HepG2 (cell line): ENCODE measurements at regions not wholly inside any gene's neighbourhood (a gene's known extent, or its start where the extent isn't known, plus 50 kb on each side); places are given as distances from the start of the nearest gene placed in this dataset.

Source experiments
- ATAC-seq: fragments of 200-7000 bp; cut with Tn5 transposase; 3 replicates; pipeline ENCODE4 v1.9.1; 2020; ENCODE audit warnings: mild to moderate bottlenecking, moderate library complexity
- BruUV-seq: library from RNA; stranded (reverse); fragments of 400-500 nt; replicated peaks from 2 replicates; lab custom pipeline; 2021; lab: Mats Ljungman, UMichigan
- CTCF ChIA-PET: fragments of 300-600 bp; formaldehyde crosslinking; extraction: SDS; loops from one replicate; lab custom pipeline; 2021; ENCODE audit warnings: low total read pairs, inconsistent platforms, low intra/inter-chr PET ratio; lab: Yijun Ruan, JAX
- POLR2A ChIA-PET: fragments of 350-600 bp; sonication (Branson Sonifier 250); formaldehyde crosslinking; loops from one replicate; lab custom pipeline; 2020; ENCODE audit warnings: antibody characterized with exemption, inconsistent platforms; lab: Yijun Ruan, JAX
- DNase-seq: peaks from one replicate; pipeline ENCODE4 v3.0.0-alpha.2; 2015; ENCODE audit warnings: low spot score
- FAIRE-seq: peaks from 3 replicates; lab custom pipeline; 2011; peaks lifted over from hg19 to GRCh38; lab: Jason Lieb, UNC
- H2AFZ ChIP-seq: one replicate; pipeline ENCODE4 v1.6.1; 2011; ENCODE audit warnings: low read length, inconsistent platforms
- H3K27ac ChIP-seq: fragments of 300-600 bp; 3 replicates; pipeline ENCODE4 v1.8.0; 2011; ENCODE audit warnings: mixed run types, mild to moderate bottlenecking, mixed read lengths, low read length, inconsistent platforms; ENCODE audit not compliant: insufficient read depth; ENCODE audit errors: extremely low read length
- H3K27me3 ChIP-seq, 2 experiments: fragments of 200-600 bp in 1 of 2; 2 replicates in 1 of 2; 3 replicates in 1 of 2; pipeline versions ENCODE4 v1.6.0 to v1.8.0; 2011; ENCODE audit warnings: low read length in 2 of 2, mild to moderate bottlenecking in 2 of 2, moderate library complexity in 2 of 2, inconsistent platforms in 1 of 2; ENCODE audit not compliant: insufficient read depth in 2 of 2, control insufficient read depth in 1 of 2
- H3K36me3 ChIP-seq, 2 experiments: fragments of 200-600 bp in 1 of 2; replicated peaks in 1 of 2; 2 replicates in 1 of 2; 3 replicates in 1 of 2; pipeline versions ENCODE4 v1.5.1 to v1.8.0; 2011; ENCODE audit warnings: low read length in 2 of 2, inconsistent platforms in 1 of 2; ENCODE audit not compliant: insufficient read depth in 2 of 2, control insufficient read depth in 1 of 2
- H3K4me1 ChIP-seq: 2 replicates; pipeline ENCODE4 v1.5.1; 2012; ENCODE audit warnings: low read length, inconsistent platforms; ENCODE audit not compliant: insufficient read depth
- H3K4me2 ChIP-seq: 2 replicates; pipeline ENCODE4 v1.6.0; 2011; ENCODE audit warnings: low read depth, low read length, inconsistent platforms
- H3K4me3 ChIP-seq, 3 experiments: fragments of 200-600 bp in 1 of 3; sonication (generic), shearing (Covaris generic) in 1 of 3; replicated peaks in 1 of 3; 2 replicates each; pipeline ENCODE4 v1.5.1; 2011 to 2016; ENCODE audit warnings: low read length in 3 of 3, inconsistent platforms in 2 of 3, low read depth in 2 of 3, mild to moderate bottlenecking in 2 of 3, control low read depth in 1 of 3, mixed read lengths in 1 of 3; ENCODE audit not compliant: insufficient read depth in 1 of 3
- H3K79me2 ChIP-seq: one replicate; pipeline ENCODE4 v1.6.1; 2011; ENCODE audit warnings: low read length, inconsistent platforms; ENCODE audit not compliant: insufficient read depth
- H3K9ac ChIP-seq: 2 replicates; pipeline ENCODE4 v1.6.0; 2011; ENCODE audit warnings: mild to moderate bottlenecking, low read depth, low read length, inconsistent platforms; ENCODE audit not compliant: insufficient read depth
- H3K9me3 ChIP-seq: 2 replicates; pipeline ENCODE4 v1.5.1; 2012; ENCODE audit warnings: mild to moderate bottlenecking, low read length
- H4K20me1 ChIP-seq: 2 replicates; pipeline ENCODE4 v1.6.0; 2011; ENCODE audit warnings: inconsistent platforms, mild to moderate bottlenecking, low read length, moderate library complexity; ENCODE audit not compliant: insufficient read depth
- GABPA ChIP-seq, 2 experiments: IDR thresholded peaks; 2 replicates each; pipeline ENCODE4 v1.6.1; 2011 to 2016; ENCODE audit warnings: low read depth in 2 of 2, low read length in 1 of 2, missing biosample characterization in 1 of 2, missing genetic modification characterization in 1 of 2
- HDAC1 ChIP-seq: sonication (generic); formaldehyde crosslinking; IDR thresholded peaks from 2 replicates; pipeline ENCODE4 v1.5.1; 2020; ENCODE audit warnings: mild to moderate bottlenecking, missing genetic modification reagents
- IRF2 ChIP-seq: IDR thresholded peaks from 2 replicates; pipeline ENCODE4 v1.6.1; 2018; ENCODE audit warnings: missing genetic modification reagents, missing compliant biosample characterization
- ISX ChIP-seq: sonication (generic); formaldehyde crosslinking; conservative IDR thresholded peaks from 2 replicates; pipeline ENCODE4 v1.5.0; 2020; ENCODE audit warnings: missing genetic modification reagents
- NR2F1 ChIP-seq, 2 experiments: fragments of 450-650 bp in 1 of 2; formaldehyde crosslinking in 1 of 2; IDR thresholded peaks; 2 replicates each; pipeline versions ENCODE4 v1.5.0 to v1.6.1; 2016 to 2020; ENCODE audit warnings: mild to moderate bottlenecking in 1 of 2, missing compliant biosample characterization in 1 of 2, missing genetic modification reagents in 1 of 2, moderate library complexity in 1 of 2
- SMC3 ChIP-seq: IDR thresholded peaks from 2 replicates; pipeline ENCODE4 v1.6.1; 2011; ENCODE audit warnings: low read length, improper control_type of control experiment
- TBX2 ChIP-seq: sonication (generic); formaldehyde crosslinking; IDR thresholded peaks from 2 replicates; pipeline ENCODE4 v1.5.0; 2020; ENCODE audit warnings: missing genetic modification reagents, mild to moderate bottlenecking, borderline replicate concordance
- TCF12 ChIP-seq, 2 experiments: fragments of 450-650 bp in 1 of 2; sonication (generic) in 1 of 2; formaldehyde crosslinking in 1 of 2; IDR thresholded peaks; 2 replicates each; pipeline versions ENCODE4 v1.6.1 to v1.8.0; 2017 to 2022; ENCODE audit warnings: antibody characterized with exemption in 1 of 2, mild to moderate bottlenecking in 1 of 2, missing genetic modification reagents in 1 of 2, moderate library complexity in 1 of 2
- ZBTB2 ChIP-seq: sonication (generic); formaldehyde crosslinking; IDR thresholded peaks from 2 replicates; pipeline ENCODE4 v1.8.0; 2022; ENCODE audit warnings: low read depth, missing genetic modification reagents
- ZKSCAN5 ChIP-seq: sonication (generic); formaldehyde crosslinking; IDR thresholded peaks from 2 replicates; pipeline ENCODE4 v1.5.1; 2020; ENCODE audit warnings: mild to moderate bottlenecking, missing genetic modification reagents
- ZNF891 ChIP-seq: sonication (generic); formaldehyde crosslinking; IDR thresholded peaks from 2 replicates; pipeline ENCODE4 v1.5.0; 2020; ENCODE audit warnings: mild to moderate bottlenecking, missing genetic modification reagents
- WGBS: methylation state at CpG from one replicate; pipeline ENCODE4 v1.1.6; 2017; ENCODE audit warnings: low lambda C conversion rate; 5-methylcytosine and 5-hydroxymethylcytosine counted together
- in situ Hi-C: cut with HindIII; loops from 2 replicates; pipeline ENCODE4 v1.10.0; 2017; ENCODE audit warnings: low pct_unique_long_range_greater_than_20kb; ENCODE audit not compliant: extremely low pct_ligation_motif_present
- intact Hi-C: fragments of 100-400 bp; cut with micrococcal nuclease; formaldehyde crosslinking; loops from one replicate; pipeline ENCODE4 v1.10.0; 2022; ENCODE audit not compliant: unreplicated experiment

GRCh38 chr2:106011380-106011779 lies 182.7 kb downstream of the UXS1 start:
- in situ Hi-C loops = no loop called here
- POLR2A ChIA-PET = no interaction called here
- Histone ChIP-seq H3K9ac (no peak overlapping the region), H3K4me2 (no peak overlapping the region), H2AFZ (no peak overlapping the region), H3K27ac (no peak overlapping the region), H4K20me1 (no peaks in the 10 kb centered on the region), H3K4me1 (peaks cover 6% of the 10 kb centered on the region; the same call in 1 of the 2 replicates), H3K9me3 (peaks cover 27% of the 10 kb centered on the region), H3K36me3 (no peaks in the 10 kb centered on the region), H3K27me3 (0 out of 5 replicates have a peak, but pooled peaks cover 0 to 7% of the 10 kb centered on the region in 2 experiments), H3K4me3 (no peak overlapping the region), H3K79me2 (no peaks in the 10 kb centered on the region)
- TF ChIP-seq IRF2 (CRISPR knock-in tag) = no peak
- no peak for TF ChIP-seq TBX2 (CRISPR knock-in tag)
- no peak for TF ChIP-seq SMC3
- no peak for TF ChIP-seq HDAC1 (CRISPR knock-in tag)
- no peak for TF ChIP-seq ZKSCAN5
- TF ChIP-seq TCF12 (IDR thresholded peaks at IDR 0.05) = no peak
- no peak for TF ChIP-seq TCF12 (CRISPR knock-in tag; IDR thresholded peaks at IDR 0.05)
- TF ChIP-seq NR2F1 (CRISPR knock-in tag; IDR thresholded peaks at IDR 0.05) = no peak
- no peak for TF ChIP-seq ZNF891 (CRISPR knock-in tag)
- CTCF ChIA-PET = no interaction called here
- no TSS peak for BruUV-seq
- no peak for DNase-seq
- intact Hi-C loops = no loop called here
- no peak for ATAC-seq
- FAIRE-seq = no peak
- WGBS = 41% methylated on average over 2 of the region's 2 CpGs

- POLR2A ChIA-PET = no interaction called here
- WGBS = 53% methylated on average over 6 of the region's 6 CpGs
- CTCF ChIA-PET = no interaction called here
Measured at GRCh38 chr2:106010818-106011355, 183.2 kb downstream of the UXS1 start.

More at GRCh38 chr2:106010818-106011355, 183.2 kb downstream of the UXS1 start:
- BruUV-seq = no TSS peak
- Histone ChIP-seq H2AFZ (no peak overlapping the region), H3K27me3 (0 out of 5 replicates have a peak, but pooled peaks cover 0 to 7% of the 10 kb centered on the region in 2 experiments), H3K27ac (no peak overlapping the region), H3K4me3 (no peak overlapping the region), H3K36me3 (no peaks in the 10 kb centered on the region), H4K20me1 (no peaks in the 10 kb centered on the region), H3K4me2 (no peak overlapping the region), H3K4me1 (peaks cover 6% of the 10 kb centered on the region; the same call in 1 of the 2 replicates), H3K79me2 (no peaks in the 10 kb centered on the region), H3K9me3 (peaks cover 32% of the 10 kb centered on the region), H3K9ac (no peak overlapping the region)
- intact Hi-C loops = no loop called here
- FAIRE-seq = no peak
- in situ Hi-C loops = no loop called here
- ATAC-seq = no peak
- TF ChIP-seq GABPA (IDR thresholded peaks at IDR 0.05; ENCODE audit: low read depth, low read length) (no peak), GABPA (CRISPR knock-in tag; IDR thresholded peaks at IDR 0.05; ENCODE audit: low read depth) (0 out of 2 replicates have a peak, but pooled peaks have one; percentile 26), ZBTB2 (CRISPR knock-in tag) (no peak), ISX (CRISPR knock-in tag) (no peak)
- no peak for DNase-seq
